NK-92 treated with Interleukin-12 subunit alpha and Interleukin-12 subunit beta, amount 100 ng/mL, for 24 hours (cell line): ENCODE measurements at regions not wholly inside any gene's neighbourhood (a gene's known extent, or its start where the extent isn't known, plus 50 kb on each side); places are given as distances from the start of the nearest gene placed in this dataset.

Source experiments
- DNase-seq: peaks from one replicate; lab custom pipeline; 2025; lab: John Stamatoyannopoulos, UW

DNA sequence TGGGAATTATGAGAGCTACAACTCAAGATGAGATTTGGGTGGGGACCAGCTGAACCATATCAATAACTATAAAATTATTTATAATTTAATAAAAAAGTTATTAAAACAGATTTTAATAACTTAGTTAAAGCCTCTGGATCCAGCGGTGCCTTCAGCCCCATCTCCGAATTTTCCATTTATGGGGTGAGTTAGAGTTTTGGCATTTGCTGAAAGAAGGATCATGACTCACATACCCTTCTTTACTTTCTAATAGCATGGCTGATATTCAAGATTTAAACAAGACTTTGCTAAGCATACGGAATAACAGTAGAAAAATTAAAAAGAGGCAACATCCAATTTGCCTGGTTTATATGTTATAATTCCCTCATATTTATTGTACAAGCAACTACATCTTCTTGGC lies 94.5 kb downstream of the RDH14 start:
- no peak for DNase-seq

DNA sequence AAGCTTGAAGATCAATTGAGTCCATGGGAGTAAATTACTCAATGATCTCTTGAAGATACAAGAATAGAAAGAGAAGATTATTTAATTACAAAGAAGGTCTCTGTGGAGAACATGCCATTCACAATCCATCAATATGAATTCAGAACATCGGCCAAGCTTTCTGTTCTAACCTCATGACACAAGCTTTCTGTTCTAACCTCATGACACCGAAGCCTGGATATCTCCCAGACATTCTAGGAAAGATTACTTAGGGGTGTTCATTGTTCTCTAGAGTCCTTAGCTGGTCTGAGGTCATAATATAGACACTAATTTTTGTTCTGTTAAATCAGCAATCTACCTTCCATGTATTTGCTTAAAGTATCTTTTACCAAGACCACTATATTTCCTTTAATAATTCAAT lies 95.5 kb downstream of the RDH14 start:
- DNase-seq, result no peak

DNA sequence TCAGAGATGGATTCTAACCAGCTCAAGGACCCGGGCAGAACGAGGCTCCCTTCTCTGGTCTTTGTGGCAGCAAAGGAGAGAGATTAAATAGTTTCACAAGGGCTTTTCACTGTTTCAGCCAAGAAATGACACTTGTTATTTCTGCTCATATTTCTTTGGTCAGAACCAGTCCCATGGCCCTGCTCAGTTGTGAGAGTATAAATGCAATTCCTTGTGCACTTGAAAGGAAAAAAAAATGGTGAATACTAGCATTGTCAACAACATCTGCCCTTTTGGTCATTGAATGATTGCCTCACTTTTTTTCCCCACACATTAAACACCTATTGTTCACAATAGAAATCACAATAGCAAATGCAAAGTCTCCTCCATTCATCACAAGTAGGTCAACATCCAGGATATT lies 104.4 kb downstream of the RDH14 start:
- DNase-seq, result no peak

DNA sequence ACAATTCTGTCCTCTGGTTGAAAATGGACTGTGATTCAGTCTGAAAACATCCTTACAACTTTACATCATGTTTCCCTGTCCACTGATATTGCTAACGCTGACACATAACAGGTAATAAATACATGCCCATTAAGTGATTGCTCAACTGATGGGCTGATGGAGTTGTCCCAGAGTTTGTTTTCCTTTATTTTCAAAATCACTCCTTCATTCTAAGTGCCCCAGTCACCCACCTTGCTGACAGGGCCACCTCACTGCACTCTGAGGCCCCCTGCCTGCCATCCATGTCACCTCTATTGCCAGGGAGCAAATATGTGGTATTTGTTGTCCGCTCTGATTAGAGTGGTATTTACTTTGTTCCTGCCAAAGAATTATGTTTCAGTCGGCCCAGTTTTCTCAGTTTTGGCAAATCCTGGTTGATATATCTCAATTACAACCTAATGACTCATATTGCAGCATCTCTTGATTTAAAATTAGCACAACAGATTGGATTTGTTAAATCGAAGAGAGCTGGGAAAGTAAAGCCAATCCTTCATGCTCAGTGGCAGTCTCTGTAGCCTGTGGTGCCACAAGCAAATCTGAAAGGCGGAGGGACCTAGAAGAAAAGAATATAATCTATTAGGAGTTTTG lies 105.1 kb downstream of the RDH14 start:
- DNase-seq, result no peak

DNA sequence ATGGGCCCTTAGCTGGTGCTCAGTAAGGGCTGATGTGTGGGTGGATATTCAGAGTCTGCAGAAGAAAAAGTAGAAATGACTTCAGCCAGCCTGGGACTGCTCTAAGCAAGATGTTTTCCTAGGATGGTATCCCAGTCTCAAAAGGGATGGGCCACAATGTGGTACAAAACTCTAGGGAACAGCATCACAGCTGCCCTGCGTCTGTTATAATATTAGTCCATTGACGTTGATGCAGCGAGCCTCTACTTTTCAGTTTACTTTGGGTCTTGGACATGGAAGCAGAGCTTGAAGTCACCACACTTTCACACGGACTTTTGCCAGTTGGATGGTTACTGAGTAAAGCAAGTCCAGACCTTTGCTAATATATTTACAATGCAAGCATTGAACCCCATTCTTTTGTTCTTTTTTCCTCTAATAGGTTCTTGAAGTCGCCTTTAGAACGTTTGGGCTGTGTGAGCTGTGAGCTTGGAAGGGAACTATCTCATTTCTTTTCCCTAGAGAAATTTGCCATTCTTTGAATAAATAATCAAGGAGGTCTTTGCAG lies 105.7 kb downstream of the RDH14 start:
- no peak for DNase-seq

DNA sequence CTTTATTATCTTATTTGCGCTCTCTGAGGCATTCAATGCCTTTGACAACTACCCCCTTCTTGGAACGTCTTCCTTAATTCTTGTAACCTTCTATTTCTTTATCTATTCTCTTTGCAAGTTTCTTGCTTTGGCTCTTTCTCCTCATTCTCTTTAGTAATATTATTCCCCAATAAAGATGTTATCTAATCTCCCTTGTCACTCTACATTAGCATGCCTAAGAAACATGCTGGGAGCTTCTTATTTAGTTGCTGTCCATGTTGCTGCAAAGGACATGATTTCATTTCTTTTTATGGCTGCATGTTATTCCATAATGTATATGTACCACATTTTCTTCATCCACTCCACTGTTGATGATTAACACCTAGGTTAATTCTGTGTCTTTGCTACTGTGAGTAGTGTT lies 113.7 kb downstream of the RDH14 start:
- no peak for DNase-seq

DNA sequence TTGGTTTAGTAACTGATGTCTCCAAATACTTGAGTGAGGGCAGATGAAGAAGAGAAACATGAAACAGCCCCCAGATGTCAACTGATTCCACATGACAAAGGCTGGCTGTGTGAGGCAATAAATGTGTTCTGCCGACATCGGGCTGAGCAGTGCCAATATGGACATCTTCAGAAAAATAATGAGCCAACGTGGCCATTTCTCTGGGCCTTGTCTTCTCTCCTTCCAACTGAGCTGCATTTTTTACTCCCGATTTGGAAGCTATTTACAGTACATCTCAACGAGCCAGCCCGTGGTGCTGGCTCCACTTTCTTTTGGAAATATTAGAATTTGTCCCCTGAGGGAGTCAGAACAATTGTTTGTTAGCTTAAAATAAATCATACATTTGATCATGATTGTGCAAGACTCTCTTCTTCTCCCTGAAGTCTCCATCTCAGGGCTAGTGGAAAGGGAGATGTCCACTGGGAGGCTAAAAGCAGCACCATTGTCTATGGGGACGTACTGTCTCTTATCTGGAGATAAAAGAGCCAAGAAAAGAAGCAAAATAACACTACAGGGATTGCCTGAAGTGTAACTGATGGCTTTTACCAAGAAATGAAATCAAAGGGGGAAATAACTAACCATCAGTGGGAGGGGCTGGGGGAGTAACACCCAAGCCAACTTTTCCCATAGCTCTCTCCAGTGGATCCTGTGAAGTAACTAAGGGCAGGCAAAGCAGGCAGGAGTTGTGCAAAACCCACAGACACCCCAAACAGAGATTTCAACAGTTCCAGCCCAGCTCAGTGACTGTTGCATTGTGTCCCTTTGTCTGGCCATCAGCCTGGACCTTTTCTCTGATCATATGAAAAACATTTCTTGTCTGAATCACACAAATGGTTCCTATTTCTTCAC lies 114.8 kb downstream of the RDH14 start:
- no peak for DNase-seq

DNA sequence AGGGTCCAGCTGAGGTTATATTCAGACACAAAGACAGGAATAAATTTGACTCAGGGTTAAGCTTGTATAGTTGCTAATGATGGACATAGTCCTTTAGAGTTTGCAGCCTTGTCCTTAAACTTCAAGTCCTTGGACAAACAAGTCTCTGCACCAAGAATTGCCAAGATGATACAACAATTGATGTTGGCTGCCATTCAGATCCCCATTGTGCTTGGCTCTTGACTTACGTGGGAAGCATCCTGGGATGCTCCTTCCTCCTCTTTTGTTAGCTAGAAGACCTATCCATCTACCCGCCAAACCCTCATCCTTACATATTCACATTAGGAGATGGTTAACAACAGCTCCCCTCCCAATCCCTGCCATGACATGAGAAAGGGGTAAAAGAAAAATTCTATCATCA lies 115.6 kb downstream of the RDH14 start:
- no peak for DNase-seq

DNA sequence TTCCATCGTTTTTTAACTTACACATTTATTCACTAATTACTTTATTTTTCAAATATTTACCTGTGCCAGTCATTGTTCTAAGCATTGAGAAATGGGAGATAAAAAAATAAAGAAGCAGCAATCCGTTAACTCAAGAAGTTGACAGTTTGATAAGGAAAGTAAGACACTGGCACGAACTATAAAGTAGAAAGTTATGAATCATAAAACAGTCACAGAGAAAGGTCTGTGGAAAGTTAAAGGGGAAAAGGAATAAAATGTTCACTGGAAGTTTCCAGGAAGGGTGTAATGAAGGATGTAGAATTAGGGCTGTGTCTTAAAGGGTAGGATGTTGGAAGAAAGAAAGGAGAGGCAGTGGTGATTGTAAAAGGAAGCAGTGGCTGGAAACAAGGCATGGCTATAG lies 118.9 kb downstream of the RDH14 start:
- DNase-seq, result no peak

DNA sequence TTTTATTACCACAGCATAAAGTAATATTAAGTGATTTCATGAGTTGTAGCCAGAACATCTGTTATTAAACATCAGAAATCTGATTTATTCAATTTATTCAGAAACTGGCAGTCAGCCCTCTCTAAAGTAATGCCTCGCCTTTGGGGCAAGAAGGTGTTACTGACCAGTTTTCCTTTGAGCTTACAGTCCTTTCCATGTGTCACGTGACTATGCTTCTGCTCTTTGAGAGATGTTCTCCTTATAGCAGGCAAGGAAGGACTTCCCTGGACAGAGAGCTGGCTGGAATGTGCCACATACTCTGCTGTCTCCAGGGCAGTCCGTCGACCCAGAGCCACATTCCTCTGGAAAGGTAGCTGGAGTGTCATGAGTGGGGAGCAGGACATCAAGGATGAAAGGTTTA lies 119.7 kb downstream of the RDH14 start:
- DNase-seq, result no peak

DNA sequence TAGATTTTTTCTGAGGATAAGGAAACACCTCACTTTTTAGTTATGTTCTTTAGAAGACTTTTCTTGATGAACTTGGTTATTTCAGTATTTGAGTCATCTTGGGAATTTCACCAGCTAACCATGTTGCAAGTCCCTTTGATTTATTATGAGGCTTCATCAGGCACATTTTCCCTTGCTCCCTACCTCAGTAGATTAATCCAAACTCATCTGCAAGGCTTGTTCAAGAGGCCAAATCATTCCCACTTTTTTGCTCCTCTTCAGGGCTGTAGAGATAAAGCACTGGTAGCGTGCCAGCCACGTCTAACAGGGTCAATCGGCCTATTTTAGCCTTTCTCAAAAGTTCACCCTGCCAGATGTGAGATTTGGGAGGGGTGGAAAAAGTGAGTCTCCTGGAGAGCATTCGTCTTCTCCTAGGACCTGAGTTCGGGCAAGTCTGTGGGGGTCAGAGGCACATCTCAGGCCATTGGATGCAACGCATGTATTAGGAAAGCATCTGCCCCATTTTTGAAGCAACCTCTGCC lies 120.3 kb downstream of the RDH14 start:
- DNase-seq, result no peak

DNA sequence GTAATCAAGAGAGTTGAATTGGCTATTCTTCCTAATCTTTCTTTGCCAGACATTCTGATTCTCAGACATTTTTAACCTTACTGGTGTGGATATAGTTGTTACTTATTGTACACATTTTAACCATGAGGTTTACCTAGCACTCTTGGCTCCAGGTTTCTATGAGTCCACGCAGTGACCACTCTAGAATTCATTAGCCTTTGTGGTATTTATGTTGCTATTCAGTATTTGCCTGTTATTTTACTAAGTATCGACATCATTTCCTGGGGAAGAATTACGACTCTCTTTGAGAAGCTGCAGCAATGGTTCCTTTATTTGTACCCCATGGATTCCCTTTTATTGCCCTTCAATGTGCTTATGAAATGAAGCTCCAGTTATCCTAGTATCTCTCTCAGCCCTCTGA lies 120.7 kb downstream of the RDH14 start:
- DNase-seq, result no peak

DNA sequence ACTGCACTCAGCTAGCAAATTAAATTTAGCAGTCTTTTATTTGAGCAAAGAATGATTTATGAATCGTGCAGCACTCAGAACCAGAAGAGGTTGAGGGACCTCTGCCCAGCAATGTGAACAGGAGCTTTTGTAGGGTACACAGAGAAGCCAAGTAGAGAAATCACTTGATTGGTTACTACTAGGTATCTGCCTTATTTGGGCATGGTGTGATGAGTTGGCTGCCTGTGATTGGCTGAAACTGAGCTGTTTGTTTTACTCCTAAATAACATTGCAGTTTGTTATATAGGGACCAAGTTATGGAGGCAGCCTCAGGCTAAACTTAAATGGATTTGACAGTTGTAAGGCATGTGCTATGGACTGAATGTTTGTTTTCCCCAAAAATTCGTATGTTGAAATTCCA lies 122.5 kb downstream of the RDH14 start:
- DNase-seq, result no peak

DNA sequence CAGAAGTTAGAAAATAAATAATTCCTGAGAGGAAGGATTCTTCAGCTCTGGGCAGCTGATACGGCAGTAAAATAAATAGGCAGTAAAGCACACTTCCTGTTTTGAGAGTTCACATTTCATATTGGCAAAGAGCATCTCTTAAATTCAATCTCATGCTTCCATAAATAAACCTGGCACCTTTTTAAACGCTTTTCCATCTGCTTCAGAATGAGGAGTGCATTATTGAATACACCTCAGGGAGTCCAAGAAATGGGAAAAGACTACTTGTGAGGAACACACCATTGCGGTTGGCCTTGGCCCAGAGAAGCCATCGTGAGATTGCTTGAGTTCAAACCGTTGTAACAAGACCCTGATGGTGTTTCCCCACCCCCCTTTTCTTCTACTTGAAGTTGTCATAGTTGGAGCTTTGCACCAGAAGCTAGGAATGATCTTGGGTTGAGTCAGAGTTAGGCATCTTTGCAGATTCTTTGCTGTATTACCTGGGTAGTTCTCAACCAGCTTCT lies 123.9 kb downstream of the RDH14 start:
- DNase-seq, result no peak

DNA sequence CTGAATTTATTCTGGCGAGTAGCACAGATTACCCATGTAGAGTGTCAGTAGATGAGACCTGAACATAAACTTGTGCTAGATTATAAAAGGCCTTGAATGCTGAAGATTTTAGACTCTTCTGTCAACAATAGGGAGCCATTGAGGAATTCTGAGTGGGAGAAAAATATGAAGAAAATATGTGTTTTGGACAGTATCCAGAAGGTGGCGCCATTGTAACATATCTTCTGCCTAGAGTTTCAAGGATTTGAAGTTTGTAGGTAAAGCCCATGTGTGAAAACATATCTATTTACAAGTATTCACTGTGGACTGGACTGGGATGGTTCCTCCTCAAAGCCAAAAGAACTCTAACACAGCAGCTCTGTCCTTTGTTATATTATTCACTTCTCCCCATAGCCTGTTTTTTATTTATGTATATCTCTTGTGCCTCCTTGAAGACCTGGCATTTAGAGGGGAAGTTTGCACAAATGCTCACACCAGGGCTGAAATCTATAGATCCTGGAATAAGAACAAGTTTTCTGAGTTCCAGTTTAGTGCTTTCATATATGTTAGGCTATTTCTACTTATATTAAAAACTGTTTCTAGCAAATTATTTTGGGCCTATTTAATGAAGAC lies 124.9 kb downstream of the RDH14 start:
- no peak for DNase-seq

DNA sequence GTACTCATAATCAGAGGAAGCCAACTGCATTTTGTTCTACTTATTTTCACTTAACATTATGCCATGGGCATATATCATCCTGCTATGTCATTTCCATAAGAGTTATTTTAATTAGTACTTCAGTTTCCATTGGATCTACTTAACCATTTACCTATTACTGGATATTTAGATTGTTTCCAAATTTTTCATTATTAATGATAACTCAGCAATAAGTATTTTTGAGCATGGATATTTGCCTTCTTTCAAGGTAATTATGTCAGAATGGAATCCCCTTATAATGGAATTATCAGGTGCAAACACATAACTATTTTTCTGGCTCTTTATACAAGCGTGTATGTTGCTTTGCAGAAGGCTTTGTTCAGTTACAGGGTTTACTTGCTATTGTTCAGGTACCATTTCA lies 126.6 kb downstream of the RDH14 start:
- no peak for DNase-seq

DNA sequence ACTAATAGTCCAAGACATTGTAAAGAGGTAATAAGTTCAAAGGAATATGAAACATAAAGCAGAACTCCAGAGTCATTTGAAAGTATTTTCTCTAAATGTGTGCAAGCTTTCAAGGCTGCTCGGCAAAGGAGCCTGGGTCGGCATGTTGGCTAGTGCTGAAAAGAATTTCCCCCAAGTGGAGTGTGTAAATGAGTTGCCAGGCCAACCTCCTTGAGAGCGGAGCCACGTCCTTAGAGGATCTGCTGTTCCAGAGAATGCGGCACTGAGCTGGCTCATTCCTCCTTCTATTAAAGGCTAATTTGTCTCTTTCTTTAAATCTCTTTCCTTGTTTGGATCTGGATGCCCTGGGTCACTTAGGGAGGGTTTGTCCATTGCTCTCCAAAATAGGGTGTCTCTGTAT lies 127.5 kb downstream of the RDH14 start:
- DNase-seq, result no peak

DNA sequence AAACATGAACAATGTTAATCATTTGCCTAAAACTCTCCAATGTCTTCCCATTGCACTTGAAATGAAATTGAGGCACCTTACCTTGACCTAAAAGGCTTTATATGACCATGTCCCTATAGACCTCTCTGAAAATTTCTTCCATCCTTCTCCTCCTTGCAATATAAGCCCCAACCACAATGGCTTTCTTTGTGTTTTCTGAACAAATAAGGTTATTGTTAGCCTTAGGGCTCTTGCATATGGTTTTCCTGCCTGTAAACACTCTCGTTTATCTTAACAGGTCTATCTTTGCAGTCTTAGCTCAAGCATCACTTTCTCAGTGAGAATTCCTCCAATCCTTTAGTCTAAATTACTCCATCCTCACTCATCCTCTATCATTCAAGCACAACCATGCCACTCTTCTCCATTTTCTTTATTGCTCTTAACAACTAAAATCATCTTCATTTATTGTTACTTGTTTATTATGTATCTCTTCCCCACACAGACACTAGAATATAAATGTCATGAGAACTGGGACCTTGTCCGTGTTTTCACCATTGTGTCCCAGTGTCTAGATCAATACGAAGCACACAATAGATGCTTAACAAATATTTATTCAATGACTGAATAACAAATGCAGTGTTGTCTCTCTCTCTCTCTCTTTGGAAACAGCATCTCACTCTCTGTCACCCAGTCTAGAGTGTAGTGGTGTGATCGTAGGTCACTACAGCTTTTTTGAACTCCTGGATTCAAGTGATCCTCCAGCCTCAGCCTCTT lies 129.3 kb downstream of the RDH14 start:
- no peak for DNase-seq

DNA sequence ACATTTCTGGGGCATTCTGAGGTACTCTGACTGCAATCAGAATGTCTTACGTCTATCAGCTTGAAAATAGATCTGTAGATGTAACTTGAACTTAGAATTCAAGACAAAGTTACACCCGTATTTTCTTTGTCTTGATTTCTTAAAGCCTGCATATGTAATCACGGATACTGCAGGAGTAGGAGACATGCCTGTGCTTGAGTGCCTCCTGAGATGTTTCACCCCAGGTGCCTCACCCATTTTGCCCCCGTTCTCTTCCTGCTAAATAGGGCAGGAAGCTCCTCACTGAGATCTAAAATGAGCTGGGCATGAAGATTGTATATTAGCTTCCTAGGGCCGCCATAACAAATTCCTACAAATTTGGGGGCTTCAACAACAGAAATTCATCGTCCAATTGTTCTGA lies 131.9 kb downstream of the RDH14 start:
- DNase-seq, result no peak

DNA sequence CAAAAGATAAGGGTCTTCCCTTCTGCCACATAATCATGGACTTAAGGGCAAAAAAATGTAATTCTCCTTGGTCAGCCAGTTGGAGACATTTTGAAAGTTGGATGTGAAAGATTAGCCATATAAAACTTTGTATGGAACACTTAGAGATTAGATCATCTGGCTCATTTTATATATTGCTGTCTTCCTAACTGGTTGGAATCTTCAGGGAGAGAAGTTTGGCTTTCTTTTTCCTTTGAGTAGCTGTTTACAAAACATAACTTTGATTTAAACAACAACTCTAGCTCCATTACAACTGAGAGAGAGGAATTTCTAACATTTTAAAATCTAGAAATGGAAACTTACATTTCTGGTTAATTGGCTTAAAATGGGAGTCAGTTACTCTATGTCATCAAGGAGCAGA lies 132.7 kb downstream of the RDH14 start:
- no peak for DNase-seq

DNA sequence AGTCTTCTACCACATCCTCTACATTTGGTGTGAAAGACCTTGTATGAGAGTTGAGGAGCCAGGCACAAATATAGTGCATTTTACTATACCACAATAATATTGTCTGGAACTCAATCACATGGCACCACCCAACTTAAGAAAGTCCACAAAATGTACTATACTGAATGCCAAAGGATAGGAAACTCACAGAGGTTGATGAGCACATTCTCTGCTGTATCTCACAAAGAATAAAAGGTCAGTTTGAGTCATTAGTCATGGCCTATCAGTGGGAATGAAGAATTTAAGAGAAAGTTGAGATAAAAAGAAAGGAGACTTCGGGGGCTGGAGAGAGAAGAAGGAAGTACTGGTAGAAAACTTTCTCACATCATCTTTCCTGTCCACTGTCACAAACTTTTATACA lies 134.3 kb downstream of the RDH14 start:
- no peak for DNase-seq

DNA sequence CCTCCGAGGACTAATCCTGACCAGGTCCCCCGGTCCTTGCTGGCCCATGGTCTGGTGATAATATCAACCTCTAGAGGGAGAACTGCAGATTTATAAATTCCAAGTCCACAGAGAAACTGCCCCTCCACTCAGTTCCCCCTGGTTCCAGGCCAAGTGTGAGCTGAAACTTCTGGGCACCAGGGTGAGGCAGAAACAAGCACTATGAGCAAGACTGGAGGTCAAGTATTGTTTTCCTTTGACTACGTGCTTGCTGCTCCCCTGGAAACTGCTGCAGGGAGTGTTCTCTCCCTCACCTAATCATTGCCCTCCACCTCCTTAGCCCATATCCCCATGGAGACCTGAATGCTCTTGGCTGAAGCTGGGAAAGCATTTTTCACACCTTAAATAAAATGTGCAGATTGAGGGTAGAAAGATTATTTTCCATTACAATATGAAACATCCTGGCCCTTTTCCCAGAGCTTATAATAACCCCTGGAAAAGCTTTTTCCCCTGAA lies 135.2 kb downstream of the RDH14 start:
- DNase-seq, result no peak
